ENCODE measurements at regions not wholly inside any gene's neighbourhood (a gene's known extent, or its start where the extent isn't known, plus 50 kb on each side); places are given as distances from the start of the nearest gene placed in this dataset.

- TF ChIP-seq, protein P1, sequence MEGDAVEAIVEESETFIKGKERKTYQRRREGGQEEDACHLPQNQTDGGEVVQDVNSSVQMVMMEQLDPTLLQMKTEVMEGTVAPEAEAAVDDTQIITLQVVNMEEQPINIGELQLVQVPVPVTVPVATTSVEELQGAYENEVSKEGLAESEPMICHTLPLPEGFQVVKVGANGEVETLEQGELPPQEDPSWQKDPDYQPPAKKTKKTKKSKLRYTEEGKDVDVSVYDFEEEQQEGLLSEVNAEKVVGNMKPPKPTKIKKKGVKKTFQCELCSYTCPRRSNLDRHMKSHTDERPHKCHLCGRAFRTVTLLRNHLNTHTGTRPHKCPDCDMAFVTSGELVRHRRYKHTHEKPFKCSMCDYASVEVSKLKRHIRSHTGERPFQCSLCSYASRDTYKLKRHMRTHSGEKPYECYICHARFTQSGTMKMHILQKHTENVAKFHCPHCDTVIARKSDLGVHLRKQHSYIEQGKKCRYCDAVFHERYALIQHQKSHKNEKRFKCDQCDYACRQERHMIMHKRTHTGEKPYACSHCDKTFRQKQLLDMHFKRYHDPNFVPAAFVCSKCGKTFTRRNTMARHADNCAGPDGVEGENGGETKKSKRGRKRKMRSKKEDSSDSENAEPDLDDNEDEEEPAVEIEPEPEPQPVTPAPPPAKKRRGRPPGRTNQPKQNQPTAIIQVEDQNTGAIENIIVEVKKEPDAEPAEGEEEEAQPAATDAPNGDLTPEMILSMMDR (IDR thresholded peaks at IDR 0.05) = no peak
- TF ChIP-seq TP53 (CRISPR knock-in tag; IDR thresholded peaks at IDR 0.05) = no peak
- TF ChIP-seq, protein P2, sequence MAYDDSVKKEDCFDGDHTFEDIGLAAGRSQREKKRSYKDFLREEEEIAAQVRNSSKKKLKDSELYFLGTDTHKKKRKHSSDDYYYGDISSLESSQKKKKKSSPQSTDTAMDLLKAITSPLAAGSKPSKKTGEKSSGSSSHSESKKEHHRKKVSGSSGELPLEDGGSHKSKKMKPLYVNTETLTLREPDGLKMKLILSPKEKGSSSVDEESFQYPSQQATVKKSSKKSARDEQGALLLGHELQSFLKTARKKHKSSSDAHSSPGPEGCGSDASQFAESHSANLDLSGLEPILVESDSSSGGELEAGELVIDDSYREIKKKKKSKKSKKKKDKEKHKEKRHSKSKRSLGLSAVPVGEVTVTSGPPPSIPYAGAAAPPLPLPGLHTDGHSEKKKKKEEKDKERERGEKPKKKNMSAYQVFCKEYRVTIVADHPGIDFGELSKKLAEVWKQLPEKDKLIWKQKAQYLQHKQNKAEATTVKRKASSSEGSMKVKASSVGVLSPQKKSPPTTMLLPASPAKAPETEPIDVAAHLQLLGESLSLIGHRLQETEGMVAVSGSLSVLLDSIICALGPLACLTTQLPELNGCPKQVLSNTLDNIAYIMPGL (CRISPR knock-in tag; IDR thresholded peaks at IDR 0.05; ENCODE audit: borderline replicate concordance) = no peak
- TF ChIP-seq BHLHE40 (IDR thresholded peaks at IDR 0.05; ENCODE audit: low read depth, low read length) = no peak
- TF ChIP-seq EP300 (IDR thresholded peaks at IDR 0.05) = no peak
- no peak for TF ChIP-seq RCOR1 (IDR thresholded peaks at IDR 0.05; ENCODE audit: low read depth, low read length)
- no peak for TF ChIP-seq PBX3 (IDR thresholded peaks at IDR 0.05)
- no peak for TF ChIP-seq POLR2A (IDR thresholded peaks at IDR 0.05; ENCODE audit: low read length)
- no peak for TF ChIP-seq NR3C1 (IDR thresholded peaks at IDR 0.05)
- no peak for TF ChIP-seq FOXS1 (CRISPR knock-in tag; IDR thresholded peaks at IDR 0.05)
- TF ChIP-seq MAX (IDR thresholded peaks at IDR 0.05) = no peak
Observed at GRCh38 chr9:88711719-88712118, 176.7 kb downstream of the NXNL2 start.
